Endothelial cell of umbilical vein (primary cell): ENCODE measurements at regions not wholly inside any gene's neighbourhood (a gene's known extent, or its start where the extent isn't known, plus 50 kb on each side); places are given as distances from the start of the nearest gene placed in this dataset.

Source experiments
- BruUV-seq: library from RNA; stranded (reverse); fragments of 400-500 nt; replicated peaks from 2 replicates; lab custom pipeline; 2021; lab: Mats Ljungman, UMichigan
- CTCF ChIA-PET: fragments of 300-600, 350-600 bp; sonication (Branson Sonifier 250); formaldehyde crosslinking; loops from one replicate; lab custom pipeline; 2021; ENCODE audit warnings: antibody characterized with exemption, inconsistent platforms; lab: Charles Lee
- POLR2A ChIA-PET: fragments of 300-600, 350-600 bp; sonication (Branson Sonifier 250); formaldehyde crosslinking; loops from one replicate; lab custom pipeline; 2021; ENCODE audit warnings: antibody characterized with exemption, inconsistent platforms; lab: Charles Lee
- DNase-seq: peaks from one replicate; pipeline ENCODE4 v3.0.0-alpha.2; 2011; ENCODE audit warnings: low read depth, low spot score
- FAIRE-seq: peaks from 2 replicates; lab custom pipeline; 2011; peaks lifted over from hg19 to GRCh38; lab: Jason Lieb, UNC
- H2AFZ ChIP-seq: 2 replicates; pipeline ENCODE4 v1.6.0; 2012; ENCODE audit warnings: low read depth, low read length, control low read depth, inconsistent platforms
- H3K27ac ChIP-seq: 2 replicates; pipeline ENCODE4 v1.5.1; 2011; ENCODE audit warnings: low read depth, mild to moderate bottlenecking, control low read depth, low read length, moderate library complexity; ENCODE audit not compliant: insufficient read depth
- H3K27me3 ChIP-seq, 2 experiments: 2 replicates each; pipeline versions ENCODE4 v1.6.0 to v1.6.1; 2011; ENCODE audit warnings: low read length in 2 of 2, mixed read lengths in 1 of 2; ENCODE audit not compliant: control insufficient read depth in 2 of 2, insufficient read depth in 2 of 2
- H3K36me3 ChIP-seq, 2 experiments: 2 replicates in 1 of 2; 3 replicates in 1 of 2; pipeline ENCODE4 v1.5.1; 2011; ENCODE audit warnings: low read length in 2 of 2, mild to moderate bottlenecking in 1 of 2, moderate library complexity in 1 of 2; ENCODE audit not compliant: control insufficient read depth in 2 of 2, insufficient read depth in 2 of 2; ENCODE audit errors: extremely low read depth in 1 of 2
- H3K4me1 ChIP-seq: 3 replicates; pipeline ENCODE4 v1.5.1; 2011; ENCODE audit warnings: mild to moderate bottlenecking, low read length; ENCODE audit not compliant: control insufficient read depth, insufficient read depth; ENCODE audit errors: extremely low read depth
- H3K4me2 ChIP-seq: 2 replicates; pipeline ENCODE4 v1.6.1; 2011; ENCODE audit warnings: low read length, control low read depth, mixed read lengths; ENCODE audit not compliant: insufficient read depth
- H3K4me3 ChIP-seq, 3 experiments: fragments of 200-600 bp in 1 of 3; sonication (generic), shearing (Covaris generic) in 1 of 3; replicated peaks in 1 of 3; 2 replicates each; pipeline ENCODE4 v1.5.1; 2011 to 2016; ENCODE audit warnings: control low read depth in 3 of 3, low read length in 3 of 3, mild to moderate bottlenecking in 2 of 3, inconsistent platforms in 1 of 3, low read depth in 1 of 3, moderate library complexity in 1 of 3; ENCODE audit not compliant: insufficient read depth in 1 of 3
- H3K79me2 ChIP-seq: 2 replicates; pipeline ENCODE4 v1.6.0; 2012; ENCODE audit warnings: low read length, inconsistent platforms; ENCODE audit not compliant: control insufficient read depth, insufficient read depth
- H3K9ac ChIP-seq: replicated peaks from 2 replicates; pipeline ENCODE3; 2011; ENCODE audit warnings: low read length, control low read depth; ENCODE audit not compliant: insufficient read depth; ENCODE audit errors: extremely low read depth
- H3K9me1 ChIP-seq: replicated peaks from 3 replicates; pipeline ENCODE4 v1.6.0; 2011; ENCODE audit warnings: mild to moderate bottlenecking, low read length; ENCODE audit not compliant: control insufficient read depth, insufficient read depth; ENCODE audit errors: extremely low read depth
- H3K9me3 ChIP-seq: replicated peaks from 2 replicates; pipeline ENCODE4 v1.5.1; 2012; ENCODE audit warnings: low read length, inconsistent platforms; ENCODE audit not compliant: control insufficient read depth, insufficient read depth
- H4K20me1 ChIP-seq: replicated peaks from 2 replicates; pipeline ENCODE3; 2011; ENCODE audit warnings: mild to moderate bottlenecking, low read length; ENCODE audit not compliant: control insufficient read depth, insufficient read depth; ENCODE audit errors: extremely low read depth
- EZH2 ChIP-seq: IDR thresholded peaks from 2 replicates; pipeline ENCODE4 v1.6.1; 2012; ENCODE audit warnings: borderline replicate concordance, low read depth, mild to moderate bottlenecking, moderate library complexity, low read length, inconsistent platforms; ENCODE audit not compliant: severe bottlenecking
- FOS ChIP-seq: IDR thresholded peaks from 2 replicates; pipeline ENCODE4 v1.6.1; 2011; ENCODE audit warnings: mild to moderate bottlenecking, low read length, moderate library complexity, borderline replicate concordance; ENCODE audit not compliant: insufficient read depth
- GATA2 ChIP-seq: IDR thresholded peaks from 2 replicates; pipeline ENCODE4 v1.7.0; 2011; ENCODE audit warnings: low read depth, mild to moderate bottlenecking, moderate library complexity, mixed read lengths, low read length; ENCODE audit not compliant: insufficient read length, insufficient read depth
- JUN ChIP-seq: IDR thresholded peaks from 2 replicates; pipeline ENCODE4 v1.6.1; 2011; ENCODE audit warnings: borderline replicate concordance, low read depth; ENCODE audit not compliant: insufficient read length, insufficient read depth
- MYC ChIP-seq: IDR thresholded peaks from one replicate; pipeline ENCODE4 v1.6.1; 2011; ENCODE audit warnings: mild to moderate bottlenecking, low read depth, low read length
- POLR2A ChIP-seq: IDR thresholded peaks from 2 replicates; pipeline ENCODE4 v1.6.1; 2012; ENCODE audit warnings: low read depth, mild to moderate bottlenecking, control low read depth, low read length
- POLR2AphosphoS5 ChIP-seq: IDR thresholded peaks from 2 replicates; pipeline ENCODE4 v1.6.1; 2012; ENCODE audit warnings: low read depth, mild to moderate bottlenecking, control low read depth, low read length, moderate library complexity; ENCODE audit not compliant: insufficient read depth
- dilution Hi-C: fragments of 300-500 bp; cut with MboI; formaldehyde crosslinking; loops from one replicate; pipeline ENCODE4 v1.15.0; 2019; ENCODE audit warnings: low sequenced_read_pairs; ENCODE audit not compliant: extremely low pct_ligation_motif_present
- intact Hi-C: fragments of 100-400 bp; cut with micrococcal nuclease; formaldehyde crosslinking; loops from one replicate; pipeline ENCODE4 v1.10.0; 2022
- TF ChIP-seq, protein P1 (sequence below), 2 donors: IDR thresholded peaks; 1 replicate in 1 of 2; 2 replicates in 1 of 2; pipeline ENCODE4 v1.5.1; 2011; ENCODE audit warnings: low read length in 2 of 2, mild to moderate bottlenecking in 2 of 2, moderate library complexity in 2 of 2, control low read depth in 1 of 2, inconsistent platforms in 1 of 2, low read depth in 1 of 2; ENCODE audit not compliant: insufficient read depth in 1 of 2; ENCODE audit errors: extremely low read depth in 1 of 2
- TF ChIP-seq, protein P2 (sequence below): IDR thresholded peaks from 2 replicates; pipeline ENCODE4 v1.6.1; 2011; ENCODE audit not compliant: insufficient read depth, insufficient read length

DNA sequence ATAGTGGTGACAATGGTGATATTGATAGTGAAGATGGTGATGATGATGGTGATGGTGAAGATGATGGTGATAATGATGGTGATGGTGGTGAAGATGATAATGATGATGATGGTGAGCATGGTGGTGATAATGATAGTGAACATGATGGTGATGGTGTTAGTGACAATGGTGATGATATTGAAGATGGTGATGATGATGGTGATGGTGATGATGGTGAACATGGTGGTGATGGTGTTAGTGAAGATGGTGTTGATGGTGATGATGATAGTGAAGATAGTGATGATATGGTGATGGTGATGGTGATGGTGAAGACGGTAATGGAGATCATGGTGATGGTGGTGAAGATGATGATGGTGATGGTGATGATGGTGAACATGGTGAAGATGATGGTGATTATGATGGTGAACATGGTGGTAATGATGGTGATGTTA is 259.2 kb downstream of the MATN1 start:
- Histone ChIP-seq H3K27ac (no peak overlapping the region), H3K4me1 (no peaks in the 10 kb centered on the region), H3K9me3 (no peaks in the 10 kb centered on the region), H3K27me3 (no peaks in the 10 kb centered on the region), H3K4me3 (no peak overlapping the region), H3K9ac (no peak overlapping the region), H3K9me1 (no peaks in the 10 kb centered on the region), H3K36me3 (no peaks in the 10 kb centered on the region), H3K4me2 (no peak overlapping the region), H2AFZ (no peak overlapping the region), H3K79me2 (no peaks in the 10 kb centered on the region), H4K20me1 (no peaks in the 10 kb centered on the region)
- TF ChIP-seq FOS (no peak), MYC (no peak), EZH2 (no peak), POLR2A (no peak), JUN (no peak), POLR2AphosphoS5 (no peak), GATA2 (no peak)
- TF ChIP-seq, protein P1, sequence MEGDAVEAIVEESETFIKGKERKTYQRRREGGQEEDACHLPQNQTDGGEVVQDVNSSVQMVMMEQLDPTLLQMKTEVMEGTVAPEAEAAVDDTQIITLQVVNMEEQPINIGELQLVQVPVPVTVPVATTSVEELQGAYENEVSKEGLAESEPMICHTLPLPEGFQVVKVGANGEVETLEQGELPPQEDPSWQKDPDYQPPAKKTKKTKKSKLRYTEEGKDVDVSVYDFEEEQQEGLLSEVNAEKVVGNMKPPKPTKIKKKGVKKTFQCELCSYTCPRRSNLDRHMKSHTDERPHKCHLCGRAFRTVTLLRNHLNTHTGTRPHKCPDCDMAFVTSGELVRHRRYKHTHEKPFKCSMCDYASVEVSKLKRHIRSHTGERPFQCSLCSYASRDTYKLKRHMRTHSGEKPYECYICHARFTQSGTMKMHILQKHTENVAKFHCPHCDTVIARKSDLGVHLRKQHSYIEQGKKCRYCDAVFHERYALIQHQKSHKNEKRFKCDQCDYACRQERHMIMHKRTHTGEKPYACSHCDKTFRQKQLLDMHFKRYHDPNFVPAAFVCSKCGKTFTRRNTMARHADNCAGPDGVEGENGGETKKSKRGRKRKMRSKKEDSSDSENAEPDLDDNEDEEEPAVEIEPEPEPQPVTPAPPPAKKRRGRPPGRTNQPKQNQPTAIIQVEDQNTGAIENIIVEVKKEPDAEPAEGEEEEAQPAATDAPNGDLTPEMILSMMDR (IDR thresholded peaks at IDR 0.05; ENCODE audit: extremely low read depth in 1 of 2, insufficient read depth in 1 of 2, low read depth in 1 of 2, low read length in 2 of 2) = no peak
- TF ChIP-seq, protein P2, sequence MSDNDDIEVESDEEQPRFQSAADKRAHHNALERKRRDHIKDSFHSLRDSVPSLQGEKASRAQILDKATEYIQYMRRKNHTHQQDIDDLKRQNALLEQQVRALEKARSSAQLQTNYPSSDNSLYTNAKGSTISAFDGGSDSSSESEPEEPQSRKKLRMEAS = no peak
- FAIRE-seq = no peak
- intact Hi-C loops (no loop called here), dilution Hi-C loops (no loop called here)
- no TSS peak for BruUV-seq
- no peak for DNase-seq
- ChIA-PET CTCF (no interaction called here), POLR2A (no interaction called here)
